PC-3 (cell line): ENCODE measurements at regions not wholly inside any gene's neighbourhood (a gene's known extent, or its start where the extent isn't known, plus 50 kb on each side); places are given as distances from the start of the nearest gene placed in this dataset.
"Not testable (repeated sequence)": the region's sequence is repeated elsewhere in the genome, so short reads cannot be mapped to it uniquely, and the experiment has no call there.

Experiments used
- EZH2 ChIP-seq: fragments of 300-600 bp; sonication (generic); IDR thresholded peaks from one replicate; pipeline ENCODE4 v1.6.1; 2017; ENCODE audit warnings: antibody characterized with exemption, mild to moderate bottlenecking, low read length; ENCODE audit not compliant: unreplicated experiment
- EZH2phosphoT487 ChIP-seq: fragments of 300-600 bp; sonication (generic); IDR thresholded peaks from 2 replicates; pipeline ENCODE4 v1.6.1; 2018; ENCODE audit warnings: mild to moderate bottlenecking, antibody characterized with exemption, low read length, borderline replicate concordance
- TF ChIP-seq, protein P1 (sequence below): fragments of 300-600 bp; sonication (generic); conservative IDR thresholded peaks from 2 replicates; pipeline ENCODE4 v1.5.1; 2017; ENCODE audit warnings: antibody characterized with exemption, low read depth, mild to moderate bottlenecking, low read length

DNA sequence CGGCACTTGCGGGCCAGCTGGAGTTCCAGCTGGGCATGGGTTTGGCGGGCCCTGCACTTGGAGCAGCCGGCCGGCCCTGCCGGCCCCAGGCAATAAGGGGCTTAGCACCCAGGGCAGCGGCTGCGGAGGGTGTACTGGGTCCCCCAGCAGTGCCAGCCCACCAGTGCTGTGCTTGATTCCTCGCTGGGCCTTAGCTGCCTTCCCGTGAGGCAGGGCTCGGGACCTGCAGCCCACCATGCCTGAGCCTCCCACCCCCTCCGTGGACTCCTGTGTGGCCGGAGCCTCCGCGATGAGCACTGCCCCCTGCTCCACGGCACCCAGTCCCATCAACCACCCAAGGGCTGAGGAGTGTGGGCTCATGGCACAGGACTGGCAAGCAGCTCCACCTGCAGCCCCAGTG lies 118.1 kb upstream of the RIOK2 start:
- TF ChIP-seq, protein P1, sequence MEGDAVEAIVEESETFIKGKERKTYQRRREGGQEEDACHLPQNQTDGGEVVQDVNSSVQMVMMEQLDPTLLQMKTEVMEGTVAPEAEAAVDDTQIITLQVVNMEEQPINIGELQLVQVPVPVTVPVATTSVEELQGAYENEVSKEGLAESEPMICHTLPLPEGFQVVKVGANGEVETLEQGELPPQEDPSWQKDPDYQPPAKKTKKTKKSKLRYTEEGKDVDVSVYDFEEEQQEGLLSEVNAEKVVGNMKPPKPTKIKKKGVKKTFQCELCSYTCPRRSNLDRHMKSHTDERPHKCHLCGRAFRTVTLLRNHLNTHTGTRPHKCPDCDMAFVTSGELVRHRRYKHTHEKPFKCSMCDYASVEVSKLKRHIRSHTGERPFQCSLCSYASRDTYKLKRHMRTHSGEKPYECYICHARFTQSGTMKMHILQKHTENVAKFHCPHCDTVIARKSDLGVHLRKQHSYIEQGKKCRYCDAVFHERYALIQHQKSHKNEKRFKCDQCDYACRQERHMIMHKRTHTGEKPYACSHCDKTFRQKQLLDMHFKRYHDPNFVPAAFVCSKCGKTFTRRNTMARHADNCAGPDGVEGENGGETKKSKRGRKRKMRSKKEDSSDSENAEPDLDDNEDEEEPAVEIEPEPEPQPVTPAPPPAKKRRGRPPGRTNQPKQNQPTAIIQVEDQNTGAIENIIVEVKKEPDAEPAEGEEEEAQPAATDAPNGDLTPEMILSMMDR = not testable (repeated sequence)
- not testable (repeated sequence) for TF ChIP-seq EZH2, EZH2phosphoT487
